Lower leg skin (tissue), 4 donors: ENCODE measurements at regions not wholly inside any gene's neighbourhood (a gene's known extent, or its start where the extent isn't known, plus 50 kb on each side); places are given as distances from the start of the nearest gene placed in this dataset.

Experiments
- DNase-seq, 2 donors: peaks; one replicate each; pipeline ENCODE4 v3.0.0-alpha.2; 2019; ENCODE audit warnings: low spot score in 2 of 2
- H3K4me3 ChIP-seq: fragments of 200-600 bp; sonication (generic); 2 replicates; pipeline ENCODE4 v1.5.1; 2017; ENCODE audit warnings: mild to moderate bottlenecking, low read depth; ENCODE audit not compliant: poor library complexity, severe bottlenecking
- CTCF ChIP-seq, 3 donors: fragments of 450-650 bp; IDR thresholded peaks; one replicate each; pipeline ENCODE4 v1.5.1; 2016; ENCODE audit warnings: antibody characterized with exemption in 3 of 3, mild to moderate bottlenecking in 3 of 3, moderate library complexity in 2 of 3
- POLR2A ChIP-seq, 2 donors: fragments of 450-650 bp; IDR thresholded peaks; one replicate each; pipeline ENCODE4 v1.6.1; 2016 to 2017; ENCODE audit warnings: antibody characterized with exemption in 2 of 2, mild to moderate bottlenecking in 1 of 2, moderate library complexity in 1 of 2
- WGBS, 2 donors: methylation state at CpG; one replicate each; pipeline ENCODE4 v1.1.5; 2018; 5-methylcytosine and 5-hydroxymethylcytosine counted together
- intact Hi-C: fragments of 100-400 bp; cut with DNase I; formaldehyde crosslinking; loops from one replicate; pipeline ENCODE4 v1.15.0; 2023; ENCODE audit warnings: low total_unique reads

DNA sequence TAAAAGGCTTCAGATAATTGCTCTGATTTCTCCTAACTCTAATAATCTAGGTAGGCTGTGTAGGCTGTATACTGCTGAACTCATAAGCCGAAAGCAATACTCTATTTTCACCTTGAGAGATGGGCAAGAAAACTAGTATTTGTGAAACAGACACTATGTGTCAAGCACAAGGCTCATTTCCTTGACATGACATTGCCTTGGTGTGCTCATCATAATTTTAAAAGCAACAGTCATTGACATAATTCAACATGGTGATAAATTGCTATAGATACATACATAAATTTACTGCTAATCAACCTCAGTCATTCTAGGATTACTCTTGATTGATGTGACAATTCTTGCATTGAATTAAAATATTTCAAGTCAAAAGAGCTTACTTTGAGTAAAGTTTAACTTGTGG is 304.7 kb downstream of the CNTN3 start:
- no peak overlapping the region for H3K4me3 ChIP-seq
- no peak for TF ChIP-seq POLR2A (IDR thresholded peaks at IDR 0.05)
- no peak for TF ChIP-seq CTCF (IDR thresholded peaks at IDR 0.05)
- WGBS, 2 donors, result 83 to 86% methylated on average over 1 of the region's 1 CpG
- intact Hi-C loops, result no loop called here
- DNase-seq, result no peak

GRCh38 chr3:74304424-74304823 is 310.0 kb downstream of the CNTN3 start:
- TF ChIP-seq CTCF (IDR thresholded peaks at IDR 0.05) (no peak), POLR2A (IDR thresholded peaks at IDR 0.05) (no peak)
- intact Hi-C loops, result no loop called here
- no peak overlapping the region for H3K4me3 ChIP-seq
- 66 to 72% methylated on average over 1 of the region's 1 CpG for WGBS, 2 donors
- no peak for DNase-seq

DNA sequence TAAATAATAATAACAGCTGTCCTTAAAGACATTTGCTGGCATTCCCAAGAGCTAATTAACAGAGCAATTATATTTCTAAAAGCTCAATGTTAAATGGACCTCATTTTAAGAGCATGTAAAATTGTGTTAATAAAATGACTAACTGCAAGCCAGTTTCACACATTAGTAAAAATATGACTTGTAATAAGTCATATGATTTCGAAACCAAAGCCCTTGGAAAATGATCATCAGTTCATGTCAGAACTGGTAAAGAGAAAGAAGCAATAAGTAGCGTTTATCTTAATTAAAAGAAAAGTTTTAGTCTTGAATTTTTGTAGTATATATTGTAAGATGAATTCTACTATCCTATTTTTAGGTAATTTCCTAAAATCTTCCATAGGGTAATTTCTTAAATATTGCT is 310.7 kb downstream of the CNTN3 start:
- intact Hi-C loops, result no loop called here
- WGBS, 2 donors, result 47 to 60% methylated on average over 2 of the region's 2 CpGs
- H3K4me3 ChIP-seq, result no peak overlapping the region
- DNase-seq, result no peak
- TF ChIP-seq POLR2A (IDR thresholded peaks at IDR 0.05), result no peak
- TF ChIP-seq CTCF (IDR thresholded peaks at IDR 0.05), result no peak

DNA sequence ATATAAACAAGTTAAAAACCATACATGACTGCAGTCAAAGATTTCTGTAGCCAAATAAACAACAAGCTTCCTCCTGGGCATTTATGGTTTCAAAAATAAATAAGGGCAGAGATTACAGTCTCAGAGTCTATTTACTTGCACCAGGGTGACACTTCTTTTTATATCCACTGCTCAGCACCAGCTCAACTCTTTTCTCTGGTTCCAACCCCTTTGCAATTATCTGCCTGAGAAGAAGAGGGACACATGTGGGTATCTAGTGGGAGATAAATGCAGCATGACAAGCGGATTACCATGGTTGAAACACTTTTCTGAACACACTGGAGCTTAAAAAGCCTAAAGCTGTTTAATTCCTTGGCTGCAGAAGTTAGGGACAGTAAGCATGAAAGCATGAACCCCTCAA is 311.5 kb downstream of the CNTN3 start:
- DNase-seq, result no peak
- TF ChIP-seq POLR2A (IDR thresholded peaks at IDR 0.05), result no peak
- TF ChIP-seq CTCF (IDR thresholded peaks at IDR 0.05), result no peak
- intact Hi-C loops, result no loop called here
- 64 to 81% methylated on average over 1 of the region's 1 CpG for WGBS, 2 donors
- no peak overlapping the region for H3K4me3 ChIP-seq

DNA sequence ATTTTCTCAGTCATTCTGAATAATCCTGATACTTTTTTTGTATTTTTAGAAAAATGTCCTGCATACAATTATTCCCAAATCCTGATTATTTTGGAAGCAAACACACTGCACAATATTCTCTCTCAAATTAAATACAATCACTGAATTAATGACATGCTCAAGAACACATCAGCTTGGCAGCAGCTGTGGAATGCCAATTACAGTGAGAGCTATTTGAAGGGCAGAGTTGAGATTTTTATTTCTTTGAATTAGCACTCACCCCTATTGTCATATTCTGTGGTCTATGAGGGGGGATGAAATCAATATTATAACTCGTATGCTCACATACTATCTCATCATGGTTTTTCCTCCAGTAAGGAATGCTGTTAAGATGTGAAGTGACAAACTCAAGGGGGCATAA is 312.2 kb downstream of the CNTN3 start:
- DNase-seq, result no peak
- WGBS, 2 donors, result 50 to 59% methylated on average over 1 of the region's 1 CpG
- TF ChIP-seq POLR2A (IDR thresholded peaks at IDR 0.05) (no peak), CTCF (IDR thresholded peaks at IDR 0.05) (no peak)
- intact Hi-C loops, result no loop called here
- H3K4me3 ChIP-seq, result no peak overlapping the region

GRCh38 chr3:74301056-74301455 is 313.4 kb downstream of the CNTN3 start:
- TF ChIP-seq CTCF (IDR thresholded peaks at IDR 0.05), result no peak
- no peak for TF ChIP-seq POLR2A (IDR thresholded peaks at IDR 0.05)
- H3K4me3 ChIP-seq, result no peak overlapping the region
- DNase-seq, result no peak
- intact Hi-C loops, result no loop called here
